ENCODE measurements at regions not wholly inside any gene's neighbourhood (a gene's known extent, or its start where the extent isn't known, plus 50 kb on each side); places are given as distances from the start of the nearest gene placed in this dataset.
"Not testable (repeated sequence)": the region's sequence is repeated elsewhere in the genome, so short reads cannot be mapped to it uniquely, and the experiment has no call there.

DNA sequence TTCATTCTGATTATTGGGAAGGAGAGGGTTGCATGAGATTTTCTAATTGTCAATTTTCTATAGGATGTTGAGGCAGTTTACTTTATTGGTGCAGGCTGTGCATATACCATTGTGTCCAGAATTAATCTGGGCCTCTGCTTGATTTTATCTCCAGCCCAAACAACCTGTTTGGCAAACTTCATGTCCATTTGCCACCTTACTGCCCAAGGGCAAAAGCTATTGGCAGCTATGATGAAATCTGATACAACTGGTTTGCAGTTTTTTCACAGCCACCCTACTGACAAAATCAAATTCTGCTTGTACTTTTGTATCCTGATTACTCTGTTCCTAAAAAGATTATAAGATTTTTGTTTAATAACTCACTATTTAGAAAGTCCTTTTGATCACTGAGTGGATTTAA is 789.2 kb upstream of the FBXO33 start:
- no peak for DNase-seq

- DNase-seq, result no peak
Observed at GRCh38 chr14:40219032-40219431, 786.8 kb upstream of the FBXO33 start.

DNA sequence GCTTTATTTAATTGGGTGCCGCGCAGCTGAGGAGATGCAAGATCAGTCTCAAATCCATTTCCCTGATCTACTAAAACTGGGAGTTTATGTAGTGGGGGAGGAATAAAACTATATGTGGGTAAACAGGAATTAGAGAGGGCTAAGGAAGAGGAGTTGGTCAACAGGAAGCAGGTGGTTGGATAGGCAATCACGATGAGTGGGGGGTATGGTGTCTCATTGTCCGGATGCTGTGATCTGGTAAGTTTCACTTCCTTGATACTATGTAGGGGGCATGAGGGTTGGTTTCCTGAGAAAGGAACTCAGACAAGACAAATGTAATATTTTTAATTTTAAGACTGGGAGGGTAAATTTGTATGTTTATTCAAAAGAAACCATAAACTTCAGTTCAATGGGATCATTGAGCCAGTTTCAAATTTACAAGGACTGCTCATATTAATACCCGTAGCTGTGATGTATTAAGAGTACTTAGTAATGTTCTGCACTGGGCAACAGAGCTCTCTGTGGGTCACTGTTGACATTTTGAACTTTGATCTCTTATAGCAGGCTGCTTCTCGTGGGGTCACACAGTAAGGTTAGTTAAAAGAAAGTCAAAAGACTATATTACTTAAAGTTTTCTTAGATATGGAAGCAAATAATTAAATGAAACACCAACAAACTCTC is 786.2 kb upstream of the FBXO33 start:
- no peak for DNase-seq

DNA sequence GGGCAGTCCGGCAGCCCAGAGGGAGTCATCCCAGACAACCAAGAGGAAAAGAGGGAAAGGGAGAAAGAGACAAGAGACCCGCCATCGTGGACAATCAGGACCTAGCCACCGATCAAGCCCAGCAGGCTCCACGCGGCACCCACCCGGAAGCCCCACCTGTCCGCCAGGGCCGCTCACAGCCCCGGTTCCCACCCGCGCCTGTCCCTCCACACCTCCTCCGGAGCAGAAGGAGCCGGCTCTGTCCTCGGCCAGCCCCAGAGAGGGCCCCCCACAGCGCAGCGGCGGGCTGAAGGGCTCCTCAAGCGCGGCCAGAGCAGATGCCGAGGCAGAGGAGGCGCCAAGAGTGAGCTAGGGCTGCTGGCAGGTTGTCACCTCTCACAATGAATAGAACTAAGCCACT is 784.7 kb upstream of the FBXO33 start:
- no peak for DNase-seq

GRCh38 chr14:40216408-40216807 is 784.2 kb upstream of the FBXO33 start:
- DNase-seq, result not testable (repeated sequence)

DNA sequence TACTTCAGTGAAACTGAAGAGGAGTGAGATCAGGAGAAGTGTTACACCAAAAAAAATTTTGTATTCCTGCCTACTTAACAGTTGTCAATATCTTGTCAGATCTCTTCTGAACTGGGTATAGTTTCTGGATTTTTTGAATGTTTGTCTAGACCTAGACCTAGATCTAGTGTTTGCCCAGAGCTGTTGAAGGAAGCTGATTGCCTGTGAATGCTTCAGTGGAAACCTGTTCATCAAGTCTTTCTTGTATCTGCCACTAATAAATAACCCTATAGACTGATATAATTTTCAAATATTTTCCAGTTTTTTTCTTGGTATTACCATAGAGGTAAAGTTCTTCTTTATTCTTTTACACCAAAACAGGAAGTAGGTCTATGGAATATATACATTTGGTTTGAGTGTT is 781.5 kb upstream of the FBXO33 start:
- no peak for DNase-seq

- DNase-seq, result no peak
Observed at GRCh38 chr14:40204441-40205175, 772.4 kb upstream of the FBXO33 start.

DNA sequence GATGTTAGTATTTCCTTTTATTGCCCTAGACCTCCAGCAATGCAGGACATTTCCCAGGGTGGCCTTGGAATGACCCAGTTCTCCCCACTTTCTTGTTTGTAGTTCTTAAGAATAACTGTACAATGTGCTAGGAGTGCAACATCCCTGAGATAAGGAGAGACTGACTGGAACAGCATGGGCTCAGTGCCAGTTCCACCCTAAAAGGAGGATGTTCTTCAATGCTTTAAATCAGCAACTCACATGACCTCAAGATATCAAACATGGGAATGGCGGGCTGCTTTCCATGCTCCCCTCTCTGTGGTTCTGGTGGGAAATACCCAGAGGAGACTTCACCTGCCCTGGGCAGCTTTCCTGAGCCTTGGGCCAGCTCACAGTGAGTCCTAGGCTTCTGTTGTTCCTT is 766.9 kb upstream of the FBXO33 start:
- no peak for DNase-seq

DNA sequence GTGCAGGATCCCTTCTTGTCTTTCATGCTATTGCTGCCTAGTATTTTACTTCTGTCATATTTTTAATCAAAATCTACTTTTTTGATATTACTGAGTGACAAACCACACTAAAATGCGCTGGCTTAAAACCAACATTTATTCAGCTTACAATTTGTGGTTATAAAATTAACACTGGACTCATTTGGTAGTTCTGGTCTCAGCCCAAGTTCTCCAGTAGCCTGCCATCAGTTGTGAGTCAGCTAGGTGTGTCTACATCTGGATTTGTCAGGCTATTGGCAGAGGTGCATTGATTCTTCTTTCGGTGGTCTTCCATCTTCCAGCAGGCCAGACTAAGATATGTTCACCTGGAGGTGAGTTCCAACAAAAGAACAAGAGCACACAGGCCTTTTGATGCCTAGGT is 765.1 kb upstream of the FBXO33 start:
- no peak for DNase-seq

DNA sequence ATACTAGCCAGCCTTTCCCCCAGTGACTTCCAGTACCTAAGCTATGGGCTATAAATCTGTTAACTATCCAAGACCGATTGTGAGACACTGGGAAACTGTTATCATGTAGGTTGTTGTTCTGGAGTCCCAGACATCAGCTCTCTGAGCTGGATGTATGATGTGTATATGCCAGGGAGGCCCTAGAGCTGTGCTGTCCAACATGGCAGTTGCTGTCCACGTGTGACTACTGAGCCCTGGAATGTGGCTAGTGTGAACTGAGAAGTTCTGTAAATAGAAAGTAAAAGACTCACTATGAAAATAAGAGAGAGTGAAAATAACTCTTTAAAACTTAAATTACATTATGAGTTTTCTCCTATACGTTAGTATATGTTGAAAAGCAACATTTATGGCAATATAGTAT is 755.8 kb upstream of the FBXO33 start:
- DNase-seq, result no peak

- DNase-seq, result no peak
Observed at GRCh38 chr14:40164083-40164482, 731.9 kb upstream of the FBXO33 start.

- DNase-seq, result no peak
Observed at GRCh38 chr14:40139657-40140056, 707.4 kb upstream of the FBXO33 start.

- no peak for DNase-seq
Observed at GRCh38 chr14:40133463-40133862, 701.2 kb upstream of the FBXO33 start.

DNA sequence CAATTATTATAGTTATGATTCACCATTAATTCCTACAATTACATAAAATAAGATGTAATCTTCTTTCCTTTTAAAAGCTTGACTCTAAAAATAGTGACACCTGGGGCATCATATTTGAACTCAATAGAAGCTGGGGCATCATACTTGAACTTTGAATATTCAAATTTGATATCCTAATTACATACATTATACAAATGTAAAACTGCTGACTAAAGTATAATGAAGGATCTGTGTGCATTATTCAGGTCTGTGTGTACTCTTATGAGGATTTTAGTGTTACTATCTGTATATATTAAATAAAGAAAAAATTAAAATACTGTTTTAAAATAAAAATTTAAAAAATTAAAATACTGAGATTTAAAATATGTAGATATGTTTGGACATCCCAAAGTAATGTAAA is 696.9 kb upstream of the FBXO33 start:
- no peak for DNase-seq

DNA sequence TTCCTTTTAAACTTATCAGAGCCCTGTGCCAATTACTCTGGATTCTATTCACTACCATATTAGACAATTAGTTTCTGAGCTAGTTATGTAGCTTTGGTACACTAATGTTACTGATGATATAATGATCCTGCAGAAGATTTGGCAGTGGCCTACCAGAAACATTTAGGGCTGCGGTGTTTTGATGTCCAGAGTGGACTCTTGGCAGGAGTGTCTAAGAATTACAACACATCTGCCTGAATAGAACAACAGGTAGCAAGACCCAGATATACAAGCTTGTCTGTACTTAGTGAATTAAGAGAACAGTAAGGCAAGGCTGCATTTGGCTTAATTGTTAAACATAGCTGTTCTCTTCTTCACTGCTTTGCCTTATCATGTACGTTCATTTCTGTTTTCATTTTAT is 691.6 kb upstream of the FBXO33 start:
- no peak for DNase-seq

DNA sequence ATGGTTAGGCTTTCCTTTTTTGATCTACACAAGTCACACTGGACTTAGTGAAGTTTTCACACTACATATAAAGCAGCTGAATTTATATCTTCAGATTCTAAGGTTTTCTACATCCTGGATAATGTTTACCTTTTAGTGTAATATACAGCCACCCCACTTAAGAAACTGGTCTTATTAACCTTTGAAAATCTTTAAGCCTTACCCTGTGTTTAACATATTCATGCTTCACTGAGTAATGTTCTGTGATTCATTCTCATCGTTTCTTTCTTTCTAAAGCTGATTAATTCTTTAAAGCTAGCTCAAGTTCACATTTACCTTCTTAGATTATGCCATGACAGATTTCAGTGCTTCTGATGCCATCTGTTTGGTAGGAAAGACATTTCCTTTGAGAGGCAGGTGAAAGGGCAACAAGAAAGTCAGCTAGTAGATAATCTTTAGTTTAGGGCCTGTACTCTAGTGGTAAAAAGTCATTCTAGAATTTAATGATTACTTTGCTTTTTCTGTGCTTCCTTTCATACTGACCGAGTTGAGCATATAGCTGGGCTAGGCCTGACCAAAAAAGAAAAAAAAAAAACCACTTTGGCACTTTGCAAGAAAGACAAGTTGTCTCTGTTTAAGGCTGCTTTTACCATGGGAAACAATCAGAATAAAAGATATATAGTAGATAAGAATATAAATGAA is 690.9 kb upstream of the FBXO33 start:
- no peak for DNase-seq

GRCh38 chr14:40119765-40120164 is 687.5 kb upstream of the FBXO33 start:
- DNase-seq, result no peak

GRCh38 chr14:40119321-40119720 is 687.1 kb upstream of the FBXO33 start:
- no peak for DNase-seq

- no peak for DNase-seq
Observed at GRCh38 chr14:40115583-40115982, 683.4 kb upstream of the FBXO33 start.

DNA sequence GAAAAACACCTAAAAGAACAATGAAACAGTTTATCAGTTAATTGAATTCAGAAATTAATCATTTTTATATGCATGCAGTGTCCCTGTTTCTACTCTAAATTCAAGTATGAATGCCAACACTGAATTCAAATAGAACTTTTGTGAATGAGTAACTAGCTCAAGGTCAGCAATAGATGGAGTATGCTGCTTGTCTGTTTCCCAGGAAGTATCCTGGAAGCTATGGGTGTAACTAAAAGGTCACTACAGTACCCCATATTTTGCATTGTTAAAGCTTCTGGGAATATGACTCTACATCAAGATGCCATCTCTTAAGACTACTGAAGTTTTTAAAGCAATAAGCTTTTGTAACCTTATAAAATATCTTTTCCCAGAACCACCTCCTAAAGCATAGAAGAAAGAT is 681.4 kb upstream of the FBXO33 start:
- no peak for DNase-seq

DNA sequence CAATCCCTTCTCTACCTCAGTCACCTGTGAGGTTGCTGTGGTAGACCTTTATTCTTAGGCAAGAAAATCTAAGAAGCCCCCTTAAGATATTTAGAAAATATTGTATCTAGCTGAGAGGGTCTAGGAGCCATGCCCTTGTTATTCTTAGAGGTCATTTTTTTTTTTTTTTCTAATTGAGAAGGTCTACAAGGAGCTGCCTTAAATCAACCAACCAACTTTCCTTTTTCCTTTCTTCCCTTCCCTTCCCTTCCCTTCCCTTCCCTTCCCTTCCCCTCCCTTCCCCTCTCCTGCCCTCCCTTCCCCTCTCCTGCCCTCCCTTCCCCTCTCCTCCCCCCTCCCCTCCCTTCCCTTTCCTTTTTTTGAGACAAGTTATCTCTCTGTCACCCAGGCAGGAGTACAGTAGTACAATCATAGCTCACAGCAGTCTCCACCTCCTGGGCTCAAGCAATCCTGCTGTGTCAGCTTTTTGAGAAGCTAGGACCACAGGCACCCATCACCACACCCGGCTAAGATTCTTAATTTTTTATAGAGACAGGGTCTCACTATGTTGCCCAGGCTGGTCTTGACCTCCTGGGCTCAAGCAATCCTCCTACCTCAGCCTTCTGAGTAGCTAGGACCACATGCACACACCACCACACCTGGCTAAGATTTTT is 668.4 kb upstream of the FBXO33 start:
- DNase-seq, result no peak

DNA sequence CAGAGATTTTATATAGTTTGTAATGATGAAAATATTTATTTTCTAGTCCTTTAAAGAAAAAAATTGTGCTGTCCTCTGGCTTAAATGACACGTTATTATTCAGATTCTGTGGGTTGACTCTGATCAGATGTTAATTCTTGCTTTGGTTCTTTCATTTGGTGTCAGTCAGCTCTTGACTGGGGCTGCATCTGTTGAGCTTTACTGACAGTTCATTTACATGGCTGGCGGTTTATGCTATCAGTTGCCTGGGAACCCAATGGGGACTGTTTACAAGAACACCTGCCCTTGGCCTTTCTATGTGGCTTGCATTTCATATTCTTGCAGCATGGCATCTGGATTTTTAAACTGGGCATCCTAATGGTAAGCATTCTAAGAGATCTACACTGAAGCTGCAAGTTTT is 667.1 kb upstream of the FBXO33 start:
- no peak for DNase-seq

DNA sequence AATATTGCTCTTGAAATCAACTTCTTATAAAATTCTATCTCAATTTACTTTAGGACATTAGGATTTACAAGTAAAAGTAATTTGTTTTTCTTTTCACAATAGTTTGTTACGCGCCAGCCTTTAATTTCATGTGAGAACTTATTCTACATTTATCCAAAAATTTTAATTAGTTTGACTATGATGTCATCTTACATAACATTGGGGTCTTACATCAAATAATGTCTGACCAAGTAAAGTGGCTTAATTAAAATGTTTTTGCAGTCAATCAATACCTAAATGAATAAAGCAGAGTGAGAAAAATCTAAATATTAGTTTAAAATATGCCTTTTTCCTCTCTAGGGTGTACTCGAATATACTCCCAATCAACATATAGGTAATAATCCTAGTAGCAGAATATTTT is 666.2 kb upstream of the FBXO33 start:
- DNase-seq, result no peak

- no peak for DNase-seq
Observed at GRCh38 chr14:40096968-40097367, 664.7 kb upstream of the FBXO33 start.
